ENCODE measurements at regions not wholly inside any gene's neighbourhood (a gene's known extent, or its start where the extent isn't known, plus 50 kb on each side); places are given as distances from the start of the nearest gene placed in this dataset.

GRCh38 chr9:129493706-129494047 is 127.2 kb downstream of the C9orf50 start:
- TF ChIP-seq GATA2 (IDR thresholded peaks at IDR 0.05; ENCODE audit: low read depth, low read length) (no peak), GATA3 (IDR thresholded peaks at IDR 0.05; ENCODE audit: low read depth, low read length) (no peak)

Measured in SH-SY5Y (cell line).